Stimulated activated CD4-positive, alpha-beta T cell treated with anti-CD3 and anti-CD28 coated beads, Interleukin-4, amount 100 ng/mL, for 1 hour (primary cell): ENCODE measurements at regions not wholly inside any gene's neighbourhood (a gene's known extent, or its start where the extent isn't known, plus 50 kb on each side); places are given as distances from the start of the nearest gene placed in this dataset.
"Not testable (repeated sequence)": the region's sequence is repeated elsewhere in the genome, so short reads cannot be mapped to it uniquely, and the experiment has no call there.

Experiments used
- DNase-seq: peaks from one replicate; pipeline ENCODE4 v3.0.0-alpha.2; 2020

DNA sequence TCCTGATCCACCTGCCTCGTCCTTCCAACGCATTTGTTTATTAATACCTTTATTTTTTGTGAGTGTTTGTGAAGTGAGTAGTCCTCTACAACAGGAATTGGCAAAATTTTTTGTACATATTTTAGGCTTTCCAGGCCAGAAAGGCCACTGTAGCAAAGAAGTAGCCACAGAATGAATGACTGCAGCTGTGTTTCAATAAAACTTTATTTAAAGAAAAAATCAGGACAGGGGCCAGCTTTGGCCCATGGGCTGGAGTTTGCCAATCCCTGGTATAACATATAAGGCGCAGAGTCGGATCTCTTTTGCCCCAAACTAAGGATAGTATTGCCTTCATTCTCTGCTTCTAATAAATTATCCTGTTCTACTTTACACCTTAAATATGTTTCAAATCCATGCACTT is 198.0 kb upstream of the COX10 start:
- DNase-seq, result no peak

DNA sequence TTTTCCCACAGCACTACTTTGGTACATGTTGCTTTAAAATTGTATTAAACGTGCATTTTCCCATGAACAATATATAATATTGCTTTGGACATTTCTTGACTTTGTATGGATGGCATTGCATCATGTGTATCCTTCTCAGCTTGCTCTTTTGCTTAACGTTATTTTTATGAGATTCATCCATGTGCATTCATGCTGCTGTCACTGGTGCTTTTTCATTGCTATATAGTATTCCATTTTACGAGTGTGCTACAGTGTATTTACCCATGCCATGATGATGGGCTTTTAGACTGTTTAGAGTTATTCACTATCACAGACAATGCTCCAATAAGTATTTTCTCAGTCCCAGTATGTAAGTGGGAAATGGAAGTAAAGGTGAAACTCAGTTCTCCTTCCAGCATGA is 195.2 kb upstream of the COX10 start:
- DNase-seq, result no peak

DNA sequence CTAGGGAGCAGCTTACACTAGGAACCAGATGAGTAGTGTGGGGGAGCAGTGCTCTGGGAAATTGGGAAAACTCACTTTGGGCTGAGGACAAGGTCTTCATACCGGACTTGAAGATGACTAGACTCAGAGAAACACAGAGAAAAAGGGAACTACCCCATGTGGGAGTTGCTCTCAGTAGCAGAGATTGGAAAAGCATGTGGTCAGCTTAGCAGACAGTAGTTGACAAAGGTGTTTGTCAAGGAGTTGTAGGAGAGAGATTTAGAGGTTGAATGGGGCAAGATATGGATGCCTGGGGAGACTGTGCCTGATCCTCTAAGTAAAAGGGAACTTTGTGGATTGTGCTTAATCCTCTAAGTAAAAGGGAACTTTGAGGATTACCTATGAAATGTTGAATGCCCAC is 194.5 kb upstream of the COX10 start:
- no peak for DNase-seq

DNA sequence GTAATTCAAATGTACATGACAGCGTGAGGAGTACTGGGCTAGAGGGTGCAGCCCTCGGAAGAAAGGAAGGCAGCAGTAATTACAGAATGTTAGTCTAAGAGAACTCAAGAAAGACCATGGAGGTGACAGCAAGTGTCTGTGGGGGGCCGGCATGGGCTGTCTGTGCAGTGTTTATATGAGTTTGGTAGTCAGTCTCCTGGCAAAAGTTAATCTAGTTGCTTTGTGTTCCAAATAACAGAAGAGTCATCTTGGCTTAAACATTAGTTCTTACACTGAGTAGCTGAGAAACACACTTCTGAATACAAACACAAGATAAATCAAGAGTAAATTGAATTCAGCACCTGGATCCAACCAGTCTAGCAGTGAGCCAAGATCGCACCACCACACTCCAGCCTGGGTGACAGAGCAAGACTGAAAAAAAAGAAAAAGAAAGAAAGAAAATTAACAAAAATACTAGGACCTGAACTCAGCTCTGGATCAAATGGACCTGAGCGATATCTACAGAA is 189.3 kb upstream of the COX10 start:
- no peak for DNase-seq

DNA sequence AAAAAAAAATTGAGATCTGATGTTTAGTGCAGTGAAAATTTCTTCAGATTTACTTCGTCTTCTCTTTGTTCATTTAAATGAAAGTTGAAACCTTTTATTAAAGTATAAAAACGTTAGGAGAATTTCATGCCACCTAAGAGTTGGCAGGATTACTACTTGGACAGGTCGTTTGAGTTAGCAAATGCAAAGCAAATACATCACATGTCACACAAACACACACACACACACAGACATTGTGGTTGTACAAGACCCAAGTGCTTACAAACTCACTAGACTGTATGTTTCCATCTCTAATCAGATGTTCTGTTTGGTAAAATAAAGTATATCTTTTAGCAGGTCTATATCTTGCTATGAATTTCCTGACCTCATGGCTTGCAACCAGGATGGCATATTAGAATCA is 185.6 kb upstream of the COX10 start:
- no peak for DNase-seq

DNA sequence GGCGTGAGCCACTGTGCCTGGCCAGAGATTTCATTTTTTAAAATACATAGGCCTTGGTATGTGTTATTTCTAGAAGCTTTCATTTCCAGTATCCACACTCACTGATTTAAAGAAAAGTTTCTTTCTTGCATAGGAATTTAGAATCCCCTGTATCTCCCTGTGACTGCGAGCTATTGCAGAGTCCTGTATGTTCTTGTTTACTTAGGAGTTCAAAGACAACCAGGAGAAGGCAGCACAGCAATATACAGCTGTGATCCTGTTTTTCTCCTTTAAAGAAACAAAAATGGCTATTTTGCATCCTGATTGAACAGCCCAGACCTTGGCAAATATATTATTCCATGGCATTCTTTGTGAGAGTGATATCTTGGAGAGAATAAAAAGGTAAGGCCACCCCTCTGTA is 185.0 kb upstream of the COX10 start:
- DNase-seq, result no peak

DNA sequence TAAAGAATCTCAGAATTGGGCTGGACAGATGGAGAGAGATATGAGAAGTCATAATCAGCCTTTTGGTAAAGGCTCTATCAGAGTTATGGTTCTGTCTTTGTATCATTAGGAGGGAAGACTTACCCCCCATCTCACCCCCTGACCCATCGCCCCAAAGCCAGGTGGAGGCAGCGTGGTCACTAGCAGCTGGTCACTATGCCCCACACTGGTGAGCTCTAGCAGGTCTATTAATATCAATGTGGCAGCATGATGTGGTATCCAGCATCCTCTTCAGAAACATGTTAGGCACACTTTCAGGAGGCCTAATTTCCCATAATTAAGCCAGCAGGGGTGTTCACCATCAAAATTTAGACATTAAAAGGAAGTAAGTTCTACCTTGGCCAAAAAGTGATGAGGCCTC is 183.8 kb upstream of the COX10 start:
- no peak for DNase-seq

DNA sequence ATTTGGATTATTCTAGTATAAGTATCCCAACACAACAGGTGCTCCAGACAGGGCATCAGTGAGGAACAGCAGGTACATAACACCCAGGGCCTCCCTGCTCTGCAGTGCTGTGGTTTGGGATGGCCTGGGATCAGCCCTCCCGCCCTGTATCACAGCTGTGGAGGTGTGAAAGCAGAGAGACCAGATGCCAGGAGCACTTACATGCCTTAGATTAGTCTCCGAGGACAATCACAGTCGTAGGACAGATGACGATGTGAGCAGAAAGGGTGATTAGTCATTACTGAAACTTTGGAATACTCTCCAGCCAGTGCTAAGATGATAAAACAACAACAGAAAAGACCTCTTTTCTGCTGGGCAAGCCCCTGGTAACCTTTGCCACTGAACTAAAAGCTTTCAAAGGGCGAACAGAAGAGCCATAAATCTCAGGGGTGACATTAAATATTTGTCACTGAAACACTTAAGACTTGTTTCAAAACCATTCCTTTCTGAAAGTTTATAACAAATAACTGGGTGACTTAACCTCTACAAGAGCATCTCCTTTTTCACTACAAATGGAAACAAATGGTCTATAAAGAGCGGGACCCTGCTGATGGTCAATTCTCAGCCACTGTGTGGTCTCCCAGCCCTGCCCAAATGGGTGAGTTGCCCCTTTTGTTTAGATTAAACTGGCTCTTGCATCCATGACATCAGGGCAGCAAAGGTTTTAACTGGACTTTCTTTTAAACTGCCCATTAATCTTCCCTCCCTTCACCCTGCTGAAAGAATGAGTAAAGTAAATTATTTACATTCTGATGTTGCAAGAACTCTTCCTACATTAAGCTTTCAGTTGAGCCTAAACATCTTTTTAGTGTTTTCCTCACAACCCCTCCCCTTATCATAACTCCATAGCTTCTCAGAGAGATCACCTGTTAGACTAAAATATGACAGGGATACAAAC is 183.1 kb upstream of the COX10 start:
- DNase-seq, result no peak

DNA sequence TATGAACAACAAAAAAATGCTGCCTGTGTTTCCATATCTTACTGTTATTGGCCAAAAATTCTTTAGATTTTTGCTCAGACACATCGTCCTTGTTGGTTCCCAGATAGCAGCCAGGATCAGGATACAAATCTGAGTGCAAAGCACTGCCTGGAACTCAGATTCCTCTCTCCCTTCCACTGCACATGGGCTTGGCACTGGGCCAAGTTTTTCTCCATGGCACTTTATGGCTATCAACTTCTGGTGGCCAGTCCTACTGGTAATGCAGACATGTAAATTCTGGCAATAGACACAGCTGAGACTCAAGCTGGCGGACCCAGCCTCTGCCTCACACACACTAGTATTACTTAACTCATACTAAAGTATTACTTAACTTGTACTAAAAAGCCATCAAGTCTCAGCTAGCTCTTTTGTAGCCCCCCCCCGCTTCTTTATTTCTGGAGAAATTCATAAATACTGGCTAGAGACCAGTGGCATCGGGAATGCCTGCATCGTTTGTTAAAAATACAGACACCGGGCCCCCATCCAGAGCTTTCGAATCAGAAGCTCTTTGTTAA is 181.2 kb upstream of the COX10 start:
- DNase-seq, result no peak

DNA sequence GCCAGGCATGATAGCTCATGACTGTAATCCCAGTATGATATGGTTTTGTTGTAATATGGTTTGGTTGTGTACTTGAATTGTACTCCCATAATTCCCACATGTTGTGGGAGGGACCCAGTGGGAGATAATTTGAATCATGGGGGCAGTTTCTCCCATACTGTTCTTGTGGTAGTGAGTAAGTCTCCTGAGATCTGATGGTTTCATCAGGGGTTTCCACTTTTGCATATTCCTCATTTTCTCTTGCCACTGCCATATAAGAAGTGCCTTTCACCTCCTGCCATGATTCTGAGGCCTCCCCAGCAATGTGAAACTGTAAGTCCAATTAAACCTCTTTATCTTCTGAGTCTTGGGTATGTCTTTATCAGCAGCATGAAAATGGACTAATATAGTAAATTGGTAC is 160.3 kb upstream of the COX10 start:
- not testable (repeated sequence) for DNase-seq

DNA sequence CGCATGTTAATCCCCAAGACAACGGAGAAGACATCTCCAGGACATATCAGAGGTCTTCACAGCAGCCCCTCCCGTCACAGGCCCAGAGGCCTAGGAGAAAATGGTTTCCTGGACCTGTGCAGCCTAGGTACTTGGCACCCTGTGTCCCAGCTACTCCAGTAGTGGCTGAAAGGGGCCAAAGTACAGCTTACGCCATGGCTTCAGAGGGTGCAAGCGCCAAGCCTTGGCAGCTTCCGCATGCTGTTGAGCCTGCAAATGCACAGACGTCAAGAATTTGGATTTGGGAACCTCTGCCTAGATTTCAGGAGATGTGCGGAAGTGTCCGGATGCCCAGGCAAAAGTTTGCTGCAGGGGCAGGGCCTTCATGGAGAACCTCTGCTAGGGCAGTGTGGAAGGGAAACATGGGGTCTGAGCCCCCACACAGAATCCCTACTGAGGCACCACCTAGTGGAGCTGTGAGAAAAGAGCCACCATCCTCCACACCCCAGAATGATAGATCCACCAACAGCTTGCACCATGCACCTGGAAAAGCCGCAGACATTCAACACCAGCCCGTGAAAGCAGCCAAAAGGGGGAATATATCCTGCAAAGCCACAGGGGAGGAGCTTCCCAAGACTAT is 159.3 kb upstream of the COX10 start:
- no peak for DNase-seq

DNA sequence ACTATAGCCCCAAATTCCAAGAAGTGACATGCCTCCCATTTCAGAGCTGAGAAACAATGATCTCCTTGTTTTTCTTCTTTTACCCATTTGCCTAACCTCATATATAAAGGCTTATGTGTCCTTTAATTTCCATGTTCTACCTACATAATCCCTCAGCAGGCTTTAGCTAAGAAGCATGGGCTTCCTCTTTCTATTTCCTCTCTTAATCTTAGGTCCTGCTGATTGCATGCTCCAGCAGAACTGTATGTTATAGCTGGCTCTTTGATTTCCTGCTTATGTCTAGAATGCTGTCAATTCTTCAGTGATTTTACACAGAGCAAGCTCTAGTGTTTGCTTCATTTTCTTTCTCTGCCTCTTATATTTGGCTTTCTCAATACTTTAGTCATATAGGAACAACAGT is 151.7 kb upstream of the COX10 start:
- DNase-seq, result no peak

DNA sequence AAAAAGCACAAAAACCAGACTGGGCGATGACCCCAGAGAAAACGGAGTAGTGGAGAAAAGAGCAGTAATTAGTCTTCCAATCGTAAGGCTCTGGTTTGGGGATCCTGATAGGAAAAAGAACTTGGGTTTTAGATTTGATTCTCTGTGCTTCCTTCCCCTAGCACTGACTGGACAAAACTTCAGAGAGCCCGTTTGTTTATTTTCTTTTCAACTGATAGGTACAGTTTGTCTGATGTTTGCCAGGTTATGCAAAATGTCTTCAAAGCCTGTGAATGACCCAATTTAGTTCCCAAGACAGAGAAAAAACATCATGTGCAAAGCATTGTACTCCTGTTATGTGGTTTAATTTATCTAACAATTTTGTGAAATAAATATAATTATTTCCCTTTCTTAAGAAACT is 151.1 kb upstream of the COX10 start:
- DNase-seq, result no peak

DNA sequence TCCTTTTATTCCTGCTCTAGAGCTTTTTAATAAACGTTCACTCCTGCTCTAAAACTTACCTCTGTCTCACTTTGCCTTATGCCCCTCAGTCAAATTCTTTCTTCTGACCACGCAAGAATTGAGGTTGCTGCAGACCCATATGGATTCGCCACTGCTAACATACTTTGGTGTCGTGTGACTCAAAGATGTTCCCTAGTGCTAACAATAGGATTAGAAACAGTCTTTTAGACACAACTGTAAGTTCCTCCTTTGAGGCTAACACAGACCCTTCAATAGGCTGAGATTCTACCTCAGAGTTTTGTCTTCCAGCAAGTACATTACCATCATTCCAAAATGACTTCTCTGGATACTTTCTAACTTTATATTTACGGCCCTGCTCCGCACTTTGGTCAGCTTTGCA is 149.5 kb upstream of the COX10 start:
- DNase-seq, result no peak

DNA sequence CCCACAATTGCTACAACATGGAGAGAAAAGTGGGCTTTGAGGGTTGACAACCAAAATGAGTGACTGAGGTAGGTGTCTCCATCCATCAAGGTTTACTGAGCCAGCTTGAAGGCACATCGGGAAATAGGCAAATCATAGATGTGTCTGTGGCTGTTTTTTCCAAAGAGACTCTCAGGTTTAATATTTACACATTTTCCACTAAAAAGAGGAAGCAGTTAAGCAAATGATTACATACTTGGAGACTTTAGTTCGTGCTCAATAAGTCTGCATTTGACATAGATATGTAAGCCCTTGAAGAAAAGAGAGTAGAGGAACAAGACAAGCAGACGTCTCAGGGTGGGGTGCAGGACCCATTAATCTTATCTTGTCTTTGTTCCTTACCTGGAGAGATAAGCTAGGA is 148.9 kb upstream of the COX10 start:
- DNase-seq, result no peak

DNA sequence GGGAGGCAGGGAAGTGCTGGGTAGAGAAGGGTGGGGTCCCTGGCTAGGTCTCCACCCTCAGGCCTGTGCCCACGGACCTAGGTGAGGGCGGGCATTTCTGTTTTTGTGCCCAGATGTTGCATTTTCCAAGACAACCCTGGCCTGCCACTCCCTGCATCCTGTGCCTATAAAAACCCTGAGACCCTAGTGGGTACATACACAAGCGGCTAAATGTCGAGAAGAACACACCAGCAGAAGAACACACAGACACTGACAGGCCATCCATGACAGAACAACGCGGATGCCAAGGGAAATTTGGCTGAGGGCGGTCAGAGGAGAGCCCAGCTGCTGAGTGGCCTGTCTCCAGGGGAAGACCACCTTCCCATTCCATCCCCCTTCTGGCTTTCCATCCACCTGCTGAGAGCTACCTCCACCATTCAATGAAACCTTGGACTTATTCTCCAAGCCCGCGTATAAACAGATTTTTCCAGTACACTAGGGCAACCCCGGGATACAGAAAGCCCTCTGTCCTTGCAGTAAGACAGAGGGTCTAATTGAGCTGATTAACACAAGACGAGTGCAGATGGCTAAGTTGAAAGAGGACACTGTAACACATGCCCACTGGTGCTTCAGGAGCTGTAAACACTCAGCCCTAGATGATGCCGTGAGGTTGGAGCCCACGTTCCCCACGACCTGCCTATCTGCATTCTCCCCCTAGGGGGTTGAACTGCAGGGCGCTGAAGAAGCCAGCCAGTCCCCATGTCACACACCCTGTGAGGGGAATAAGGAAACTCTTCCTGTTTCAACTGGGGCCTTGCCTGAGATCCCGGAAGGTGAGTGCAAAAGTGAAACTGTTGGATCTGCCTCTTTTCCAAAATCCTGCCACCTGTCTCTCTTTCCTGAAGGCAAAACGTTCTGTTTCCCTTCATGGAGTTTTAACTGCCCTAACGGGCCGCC is 147.2 kb upstream of the COX10 start:
- DNase-seq, result no peak

DNA sequence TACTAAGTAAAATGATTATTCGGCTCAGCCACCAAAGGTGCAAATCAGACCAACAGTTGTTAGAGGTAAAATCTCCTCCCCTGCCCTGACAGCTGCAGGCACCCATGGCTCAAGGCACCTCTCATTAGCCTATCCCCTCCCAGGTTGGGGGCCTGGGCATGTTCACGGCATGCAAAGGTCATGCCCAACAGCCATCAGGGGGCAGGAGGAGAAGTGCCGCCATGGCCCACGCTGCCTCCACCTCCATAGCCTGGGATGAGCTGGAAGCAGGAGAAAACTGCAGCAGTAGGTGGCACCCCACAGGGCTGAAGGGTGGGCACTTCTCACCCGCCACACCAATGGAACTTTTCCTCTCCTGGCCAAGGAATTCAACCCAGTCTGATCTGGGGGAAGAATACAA is 146.4 kb upstream of the COX10 start:
- no peak for DNase-seq

DNA sequence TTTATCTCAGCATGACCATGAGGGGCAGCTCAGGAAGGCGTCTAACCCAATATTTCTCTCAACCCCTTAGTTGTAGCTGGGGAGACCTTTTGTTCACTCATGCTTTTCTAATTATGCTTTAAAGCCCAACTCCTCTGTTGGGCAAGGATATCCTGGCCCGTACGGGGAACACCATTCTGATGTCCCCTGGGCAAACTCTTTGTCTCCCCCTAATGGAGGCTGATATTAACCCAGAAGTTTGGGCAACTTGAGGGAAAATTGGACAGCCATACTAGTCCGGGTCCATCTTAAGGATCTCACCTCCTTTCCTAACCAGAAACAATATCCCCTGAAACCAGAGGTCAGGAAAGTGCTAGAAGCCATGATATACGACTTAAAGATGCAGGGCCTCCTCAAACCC is 143.7 kb upstream of the COX10 start:
- no peak for DNase-seq

DNA sequence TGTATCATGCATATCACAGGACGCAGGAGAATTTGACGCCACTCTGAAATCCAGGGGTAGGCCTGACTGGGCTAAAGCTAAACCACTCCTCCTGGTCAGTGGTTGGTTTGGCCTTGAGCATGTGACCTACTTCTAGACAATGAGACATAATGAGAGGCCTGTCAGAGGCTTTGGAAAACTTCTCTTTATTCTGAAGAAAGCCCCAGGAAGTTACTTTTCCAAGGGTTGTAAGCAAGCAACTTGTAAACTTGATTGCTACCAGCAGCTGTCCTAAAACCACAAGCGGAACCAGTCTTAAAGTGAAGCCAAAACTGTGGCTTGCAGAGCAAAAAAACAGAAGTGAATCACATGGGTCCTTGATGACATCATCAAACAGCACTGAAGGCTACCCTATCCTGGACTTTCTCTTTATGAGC is 138.2 kb upstream of the COX10 start:
- no peak for DNase-seq

DNA sequence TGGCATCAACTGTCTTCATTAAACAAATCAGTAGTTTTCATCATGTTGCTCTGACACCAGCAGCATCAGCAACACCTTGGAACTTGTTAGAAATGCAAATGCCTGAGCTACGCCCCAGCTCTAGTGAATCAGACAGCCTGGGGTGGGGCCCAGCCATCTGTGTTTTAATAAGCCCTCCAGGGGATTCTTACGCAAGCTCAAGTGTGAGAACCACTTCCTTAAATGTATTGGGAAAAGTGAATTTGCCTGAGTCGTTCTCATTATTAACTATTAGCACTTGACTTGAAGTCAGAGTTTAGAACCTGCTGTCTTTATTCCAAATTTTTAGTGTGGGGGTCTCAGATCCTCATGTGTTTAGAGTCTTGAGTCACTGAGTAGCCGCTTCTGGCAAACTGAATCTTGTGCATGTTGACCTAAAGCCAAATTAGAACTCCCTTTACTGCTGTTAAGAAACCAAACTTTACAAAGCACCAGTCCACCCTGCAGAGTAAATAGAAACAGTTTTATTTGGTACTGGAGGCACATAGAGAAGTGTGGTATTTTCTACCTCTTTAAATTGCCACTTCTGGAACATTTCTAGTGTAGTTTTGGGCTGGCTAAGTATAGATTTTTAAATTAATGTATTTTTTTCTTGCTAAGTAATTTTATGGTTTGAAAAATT is 137.4 kb upstream of the COX10 start:
- no peak for DNase-seq

DNA sequence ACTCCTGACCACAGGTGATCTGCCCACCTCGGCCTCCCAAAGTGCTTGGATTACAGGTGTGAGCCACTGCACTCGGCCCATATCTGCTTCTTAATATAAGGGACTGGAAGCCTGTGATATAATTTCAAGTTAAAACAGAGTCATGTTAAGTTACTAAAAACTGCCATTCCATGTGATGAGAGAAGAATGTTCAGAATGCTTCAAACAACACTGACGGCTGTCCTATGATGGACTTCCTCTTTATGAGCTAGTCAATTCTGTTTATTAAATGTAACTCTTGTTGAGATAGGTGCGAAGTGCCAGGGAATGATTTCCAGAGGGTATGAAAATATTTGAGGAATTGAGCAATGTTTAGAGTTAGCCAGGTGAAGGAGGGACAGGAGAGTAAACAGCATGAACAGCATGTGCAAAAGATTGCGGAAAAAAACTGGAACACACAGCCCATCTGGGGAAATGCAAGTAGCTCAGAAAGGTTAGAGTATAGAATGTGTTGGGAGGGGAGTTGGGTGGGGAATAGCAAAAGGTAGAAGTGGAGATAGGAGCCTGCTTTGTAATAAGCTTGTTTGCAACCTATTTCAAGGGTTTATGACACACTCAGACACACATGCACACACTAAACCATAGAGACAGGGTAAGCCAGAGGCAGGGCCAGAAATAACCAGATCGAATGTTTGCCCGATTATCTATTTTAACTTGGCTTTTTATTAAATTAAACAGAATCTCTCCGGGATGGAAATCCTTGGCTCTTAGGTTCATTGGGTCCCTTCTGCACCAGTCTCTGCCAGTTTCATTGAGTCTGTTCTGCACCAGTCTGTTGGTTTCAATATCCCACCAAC is 135.6 kb upstream of the COX10 start:
- no peak for DNase-seq
